GM12872 (cell line): ENCODE measurements at regions not wholly inside any gene's neighbourhood (a gene's known extent, or its start where the extent isn't known, plus 50 kb on each side); places are given as distances from the start of the nearest gene placed in this dataset.

ENCODE experiments used
- TF ChIP-seq, protein P1 (sequence below): IDR thresholded peaks from 3 replicates; pipeline ENCODE4 v1.5.1; 2011; ENCODE audit warnings: low read depth, mild to moderate bottlenecking, low read length, moderate library complexity; ENCODE audit not compliant: insufficient read depth

DNA sequence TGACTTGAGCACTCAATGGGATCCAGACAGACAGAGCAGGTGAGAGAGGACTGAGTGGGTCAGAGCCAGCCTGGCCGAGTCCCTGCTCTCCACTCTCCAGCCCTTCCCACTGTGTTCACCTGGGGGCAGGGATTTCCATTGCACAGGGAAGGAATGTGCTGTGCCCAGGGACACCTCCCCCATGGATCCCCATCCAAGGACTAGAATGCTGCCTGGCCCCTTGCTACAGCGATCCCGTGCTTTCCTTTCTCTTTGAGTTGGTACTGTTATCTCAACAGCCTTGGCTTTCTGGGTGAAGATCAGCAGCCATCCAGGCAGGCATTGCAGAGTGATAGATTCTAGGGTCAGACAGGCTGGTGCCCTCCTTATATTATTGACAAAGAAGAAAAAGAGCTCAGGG lies 60.3 kb upstream of the DLK1 start:
- TF ChIP-seq, protein P1, sequence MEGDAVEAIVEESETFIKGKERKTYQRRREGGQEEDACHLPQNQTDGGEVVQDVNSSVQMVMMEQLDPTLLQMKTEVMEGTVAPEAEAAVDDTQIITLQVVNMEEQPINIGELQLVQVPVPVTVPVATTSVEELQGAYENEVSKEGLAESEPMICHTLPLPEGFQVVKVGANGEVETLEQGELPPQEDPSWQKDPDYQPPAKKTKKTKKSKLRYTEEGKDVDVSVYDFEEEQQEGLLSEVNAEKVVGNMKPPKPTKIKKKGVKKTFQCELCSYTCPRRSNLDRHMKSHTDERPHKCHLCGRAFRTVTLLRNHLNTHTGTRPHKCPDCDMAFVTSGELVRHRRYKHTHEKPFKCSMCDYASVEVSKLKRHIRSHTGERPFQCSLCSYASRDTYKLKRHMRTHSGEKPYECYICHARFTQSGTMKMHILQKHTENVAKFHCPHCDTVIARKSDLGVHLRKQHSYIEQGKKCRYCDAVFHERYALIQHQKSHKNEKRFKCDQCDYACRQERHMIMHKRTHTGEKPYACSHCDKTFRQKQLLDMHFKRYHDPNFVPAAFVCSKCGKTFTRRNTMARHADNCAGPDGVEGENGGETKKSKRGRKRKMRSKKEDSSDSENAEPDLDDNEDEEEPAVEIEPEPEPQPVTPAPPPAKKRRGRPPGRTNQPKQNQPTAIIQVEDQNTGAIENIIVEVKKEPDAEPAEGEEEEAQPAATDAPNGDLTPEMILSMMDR: no peak

DNA sequence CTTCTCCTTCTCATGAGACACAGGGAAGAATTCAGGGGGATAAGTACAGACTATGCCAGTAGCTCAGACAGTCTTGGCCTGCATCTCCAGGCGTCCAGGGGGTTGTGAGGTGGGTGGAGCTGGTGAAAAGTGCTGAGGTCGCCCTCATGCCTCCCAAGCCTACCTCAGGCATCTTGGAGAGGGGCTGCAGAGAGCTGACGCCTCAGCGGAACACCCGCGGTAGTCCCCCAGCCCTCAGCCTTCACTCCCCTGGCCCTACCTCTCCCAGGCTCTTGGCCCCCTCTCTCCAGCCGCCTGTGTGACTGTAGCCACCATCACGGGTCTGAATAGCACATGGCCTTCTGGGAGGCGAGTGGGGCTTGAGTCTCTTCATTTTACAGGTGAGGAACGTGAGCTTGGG lies 59.8 kb upstream of the DLK1 start:
- TF ChIP-seq, protein P1: no peak

DNA sequence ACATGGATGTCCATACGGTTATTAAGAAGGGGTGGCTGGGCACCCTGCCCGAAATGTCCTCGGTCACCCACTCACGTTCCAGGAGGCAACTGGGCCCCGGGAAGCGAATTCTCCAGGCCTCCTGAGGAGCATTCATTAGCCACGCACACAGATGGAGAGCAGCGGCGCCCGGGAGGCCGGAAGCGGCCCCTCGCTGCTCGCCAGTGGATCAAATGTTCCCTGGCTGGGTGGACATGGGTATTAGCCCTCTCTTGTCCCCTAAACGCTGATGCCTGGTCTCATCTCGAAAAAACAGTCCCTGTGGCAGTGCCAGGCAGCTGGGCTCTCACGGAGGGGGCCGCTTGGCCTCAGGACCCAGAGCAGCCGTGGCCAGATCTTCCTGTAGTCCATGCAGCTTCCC lies 59.0 kb upstream of the DLK1 start:
- TF ChIP-seq, protein P1: no peak

DNA sequence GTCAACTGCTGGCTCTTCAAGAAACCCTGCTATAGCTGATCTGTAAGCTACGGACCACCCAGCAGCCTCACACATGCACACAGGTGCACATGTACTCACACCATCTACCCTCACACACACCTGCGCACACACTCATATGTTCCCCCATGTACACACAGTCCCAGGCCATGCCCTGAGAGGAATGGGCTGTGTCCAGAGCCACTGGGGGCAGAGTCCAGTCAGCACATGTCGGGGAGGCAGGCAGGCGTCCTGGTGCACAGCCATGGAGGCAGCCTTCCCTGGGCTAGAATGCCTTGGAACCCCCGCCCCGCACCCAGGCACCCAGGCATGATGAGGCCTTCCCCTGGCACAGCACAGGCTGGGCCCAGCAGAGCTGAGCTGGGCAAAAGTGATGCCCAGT lies 58.3 kb upstream of the DLK1 start:
- TF ChIP-seq, protein P1: no peak

DNA sequence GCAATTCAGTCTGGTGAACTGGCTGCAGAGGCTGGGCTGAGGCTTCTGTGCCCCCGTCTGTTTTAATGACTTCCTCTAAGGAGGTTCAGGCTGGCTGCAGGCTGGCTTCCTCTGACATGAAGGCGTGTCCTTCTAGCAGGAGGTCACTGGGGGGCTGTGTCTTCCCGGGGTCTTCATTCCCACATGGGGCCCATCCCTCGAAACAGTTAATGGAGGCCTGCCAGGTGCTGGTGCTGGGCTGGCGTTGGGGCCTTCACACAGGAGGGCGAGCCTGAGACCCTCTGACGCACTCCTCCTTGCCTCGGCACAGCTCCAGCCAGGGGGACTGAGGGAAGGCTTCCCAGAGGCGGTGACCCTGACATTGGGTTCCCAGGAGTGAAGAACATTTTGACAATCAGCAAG lies 57.7 kb upstream of the DLK1 start:
- TF ChIP-seq, protein P1: no peak

DNA sequence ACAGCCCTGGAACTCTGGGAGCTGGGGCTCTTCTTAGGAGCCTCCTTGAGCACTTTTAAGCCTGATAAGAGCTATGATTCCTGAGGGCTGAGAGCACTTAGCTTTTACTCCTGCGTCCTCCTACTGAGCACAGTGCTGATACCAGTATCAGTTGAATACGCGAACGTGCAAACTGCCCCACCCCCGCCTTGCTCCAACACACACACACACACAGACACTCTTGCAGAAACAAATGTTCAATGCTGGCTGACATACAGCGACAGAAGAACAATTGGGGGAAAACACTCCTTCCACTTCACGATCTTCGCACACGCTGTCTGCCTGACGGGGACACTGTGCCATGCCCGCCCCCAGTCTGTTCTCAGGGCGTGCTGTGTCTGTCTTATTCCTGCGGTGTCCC lies 57.2 kb upstream of the DLK1 start:
- TF ChIP-seq, protein P1: no peak

DNA sequence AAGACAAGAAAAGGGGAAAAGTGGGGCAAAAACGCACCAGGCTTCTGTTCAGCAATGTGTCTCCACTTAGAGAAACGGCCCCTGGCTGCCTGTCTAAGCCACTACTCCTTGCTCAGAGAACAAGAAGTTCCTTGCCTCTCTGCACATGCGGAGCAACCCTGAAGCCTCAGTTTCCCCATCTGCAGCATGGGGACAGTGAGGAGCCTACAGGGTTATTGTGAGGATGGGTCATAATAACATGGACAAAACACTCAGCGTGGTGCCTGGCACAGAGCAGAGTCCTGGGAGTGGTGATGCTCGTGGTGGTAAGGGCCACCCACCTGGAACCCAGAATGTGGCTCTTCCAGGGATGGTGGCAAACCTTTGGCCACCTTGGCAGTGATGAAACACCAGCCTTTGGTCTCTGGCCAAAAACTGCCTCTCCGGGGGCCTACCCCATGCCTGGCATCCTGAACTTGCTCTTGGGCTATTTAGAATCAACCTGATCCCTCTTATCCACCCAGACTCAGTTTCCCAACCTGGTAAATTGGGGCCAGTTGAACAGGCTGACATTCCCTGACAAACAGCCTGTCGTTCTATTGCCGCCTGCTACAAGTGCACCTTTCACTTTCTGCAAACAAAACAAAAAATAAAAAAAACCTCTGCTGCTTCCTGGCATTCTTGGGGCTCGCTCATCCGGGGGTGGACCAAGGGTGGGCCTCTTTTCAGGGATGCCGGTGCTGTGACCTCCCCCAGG lies 56.5 kb upstream of the DLK1 start:
- TF ChIP-seq, protein P1: no peak

DNA sequence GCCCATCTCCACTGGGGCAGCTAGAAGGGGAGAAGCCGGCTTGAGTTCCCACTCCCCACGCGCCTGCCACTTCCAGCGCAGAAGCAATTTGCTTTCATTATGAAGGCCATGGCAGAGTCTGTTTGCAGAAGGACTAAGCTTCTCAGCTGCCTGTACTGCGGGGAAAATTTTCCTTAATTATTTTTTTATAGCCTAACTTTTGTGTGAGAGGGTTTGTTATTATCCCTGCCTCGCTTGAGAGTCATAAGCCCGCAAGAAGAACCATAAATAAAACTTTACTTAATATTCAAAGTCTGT lies 56.0 kb upstream of the DLK1 start:
- TF ChIP-seq, protein P1: no peak
